ENCODE measurements at regions not wholly inside any gene's neighbourhood (a gene's known extent, or its start where the extent isn't known, plus 50 kb on each side); places are given as distances from the start of the nearest gene placed in this dataset.

GRCh38 chr12:65624554-65625086, 199.7 kb upstream of the HMGA2 start:
- Histone ChIP-seq H3K9me3 (no peaks in the 10 kb centered on the region), H3K4me3 (no peak overlapping the region), H3K36me3 (no peaks in the 10 kb centered on the region), H3K4me1 (no peaks in the 10 kb centered on the region), H3K9ac (ENCODE audit: low read depth in 2 of 2, low read length in 2 of 2) (no peak overlapping the region), H3K27me3 (no peaks in the 10 kb centered on the region), H3K27ac (no peak overlapping the region)
- no peak for TF ChIP-seq CTCF (IDR thresholded peaks at IDR 0.05)
- no peak for DNase-seq
- intact Hi-C loops (cut with DNase I) = no loop called here

GRCh38 chr12:65628061-65628460, 196.2 kb upstream of the HMGA2 start:
- intact Hi-C loops (cut with DNase I) = no loop called here
- Histone ChIP-seq H3K27ac (no peak overlapping the region), H3K9me3 (no peaks in the 10 kb centered on the region), H3K27me3 (no peaks in the 10 kb centered on the region), H3K36me3 (no peaks in the 10 kb centered on the region), H3K4me1 (peaks cover 3% of the 10 kb centered on the region), H3K4me3 (no peak overlapping the region), H3K9ac (ENCODE audit: low read depth in 2 of 2, low read length in 2 of 2) (no peak overlapping the region)
- DNase-seq = no peak
- no peak for TF ChIP-seq CTCF (IDR thresholded peaks at IDR 0.05)

GRCh38 chr12:65630555-65630954, 193.7 kb upstream of the HMGA2 start:
- no peak overlapping the region for H3K9ac ChIP-seq (ENCODE audit: low read depth in 2 of 2, low read length in 2 of 2)
- H3K9me3 ChIP-seq = no peaks in the 10 kb centered on the region
- no peak overlapping the region for H3K4me3 ChIP-seq
- intact Hi-C loops (cut with DNase I) = no loop called here
- H3K27me3 ChIP-seq = no peaks in the 10 kb centered on the region
- H3K4me1 ChIP-seq = peaks cover 3% of the 10 kb centered on the region
- TF ChIP-seq CTCF (IDR thresholded peaks at IDR 0.05) = no peak
- H3K27ac ChIP-seq = no peak overlapping the region
- no peak for DNase-seq
- no peaks in the 10 kb centered on the region for H3K36me3 ChIP-seq

GRCh38 chr12:65631621-65632111, 192.6 kb upstream of the HMGA2 start:
- no peaks in the 10 kb centered on the region for H3K36me3 ChIP-seq
- H3K4me1 ChIP-seq = peaks cover 3% of the 10 kb centered on the region
- H3K9ac ChIP-seq (ENCODE audit: low read depth in 2 of 2, low read length in 2 of 2) = no peak overlapping the region
- DNase-seq = no peak
- TF ChIP-seq CTCF (IDR thresholded peaks at IDR 0.05) = no peak
- no peak overlapping the region for H3K4me3 ChIP-seq
- intact Hi-C loops (cut with DNase I) = no loop called here
- H3K27ac ChIP-seq = no peak overlapping the region
- no peaks in the 10 kb centered on the region for H3K27me3 ChIP-seq
- no peaks in the 10 kb centered on the region for H3K9me3 ChIP-seq

- Histone ChIP-seq H3K9ac (ENCODE audit: low read depth in 2 of 2, low read length in 2 of 2) (no peak overlapping the region), H3K27me3 (no peaks in the 10 kb centered on the region), H3K4me3 (no peak overlapping the region), H3K9me3 (no peaks in the 10 kb centered on the region), H3K36me3 (no peaks in the 10 kb centered on the region), H3K4me1 (peaks cover 3% of the 10 kb centered on the region), H3K27ac (no peak overlapping the region)
- intact Hi-C loops (cut with DNase I) = no loop called here
- no peak for DNase-seq
- TF ChIP-seq CTCF (IDR thresholded peaks at IDR 0.05) = no peak
Observed at GRCh38 chr12:65632131-65632855, 192.0 kb upstream of the HMGA2 start.
